ENCODE measurements at regions not wholly inside any gene's neighbourhood (a gene's known extent, or its start where the extent isn't known, plus 50 kb on each side); places are given as distances from the start of the nearest gene placed in this dataset.

DNA sequence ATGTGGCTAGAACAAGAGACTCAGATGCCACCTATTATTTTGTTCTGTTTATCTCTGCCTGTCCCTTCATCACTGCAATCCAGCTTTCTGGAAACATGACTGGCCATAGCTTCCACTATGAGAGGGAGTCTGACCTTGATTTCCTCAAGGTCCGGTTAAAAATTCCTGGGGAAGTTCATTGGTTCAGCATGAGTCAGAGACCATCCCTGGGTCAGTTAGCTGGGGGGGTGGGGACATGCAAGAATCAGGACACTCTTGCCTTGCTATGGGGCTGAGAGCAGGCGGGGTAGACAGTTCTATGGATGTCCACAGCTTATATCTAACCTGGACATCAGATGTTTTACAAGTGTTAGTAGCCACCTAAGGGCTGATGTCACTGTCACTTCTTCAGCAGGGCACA, 81.1 kb downstream of the TENT5C start:
- no peak overlapping the region for H3K4me2 ChIP-seq (ENCODE audit: insufficient read depth, low read length)
- H3K27me3 ChIP-seq (ENCODE audit: insufficient read depth, low read length, poor library complexity), result no peaks in the 10 kb centered on the region
- DNase-seq (no peak), ATAC-seq (ENCODE audit: insufficient read depth, low read depth) (no peak)
- TF ChIP-seq, protein P1, sequence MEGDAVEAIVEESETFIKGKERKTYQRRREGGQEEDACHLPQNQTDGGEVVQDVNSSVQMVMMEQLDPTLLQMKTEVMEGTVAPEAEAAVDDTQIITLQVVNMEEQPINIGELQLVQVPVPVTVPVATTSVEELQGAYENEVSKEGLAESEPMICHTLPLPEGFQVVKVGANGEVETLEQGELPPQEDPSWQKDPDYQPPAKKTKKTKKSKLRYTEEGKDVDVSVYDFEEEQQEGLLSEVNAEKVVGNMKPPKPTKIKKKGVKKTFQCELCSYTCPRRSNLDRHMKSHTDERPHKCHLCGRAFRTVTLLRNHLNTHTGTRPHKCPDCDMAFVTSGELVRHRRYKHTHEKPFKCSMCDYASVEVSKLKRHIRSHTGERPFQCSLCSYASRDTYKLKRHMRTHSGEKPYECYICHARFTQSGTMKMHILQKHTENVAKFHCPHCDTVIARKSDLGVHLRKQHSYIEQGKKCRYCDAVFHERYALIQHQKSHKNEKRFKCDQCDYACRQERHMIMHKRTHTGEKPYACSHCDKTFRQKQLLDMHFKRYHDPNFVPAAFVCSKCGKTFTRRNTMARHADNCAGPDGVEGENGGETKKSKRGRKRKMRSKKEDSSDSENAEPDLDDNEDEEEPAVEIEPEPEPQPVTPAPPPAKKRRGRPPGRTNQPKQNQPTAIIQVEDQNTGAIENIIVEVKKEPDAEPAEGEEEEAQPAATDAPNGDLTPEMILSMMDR (IDR thresholded peaks at IDR 0.05; ENCODE audit: borderline replicate concordance, extremely low read depth, low read length, poor library complexity, severe bottlenecking), result no peak
- TF ChIP-seq EZH2 (IDR thresholded peaks at IDR 0.05; ENCODE audit: borderline replicate concordance, low read depth, low read length, severe bottlenecking), result no peak
- H3K27ac ChIP-seq (ENCODE audit: low read length), result no peak overlapping the region
- H3K4me3 ChIP-seq (ENCODE audit: low read depth in 1 of 2, low read length in 2 of 2), result no peak overlapping the region
- H3K9ac ChIP-seq (ENCODE audit: low read depth, low read length), result no peak overlapping the region
- H2AFZ ChIP-seq (ENCODE audit: low read depth, low read length), result no peak overlapping the region
- H3K4me1 ChIP-seq (ENCODE audit: insufficient read depth, low read length), result no peaks in the 10 kb centered on the region
- H3K36me3 ChIP-seq (ENCODE audit: insufficient read depth, low read length), result no peaks in the 10 kb centered on the region
- no peaks in the 10 kb centered on the region for H4K20me1 ChIP-seq (ENCODE audit: insufficient read depth, low read length)
- H3K79me2 ChIP-seq (ENCODE audit: insufficient read depth, low read length), result no peaks in the 10 kb centered on the region
- H3K9me3 ChIP-seq (ENCODE audit: insufficient read depth, low read length, severe bottlenecking), result no peaks in the 10 kb centered on the region

DNA sequence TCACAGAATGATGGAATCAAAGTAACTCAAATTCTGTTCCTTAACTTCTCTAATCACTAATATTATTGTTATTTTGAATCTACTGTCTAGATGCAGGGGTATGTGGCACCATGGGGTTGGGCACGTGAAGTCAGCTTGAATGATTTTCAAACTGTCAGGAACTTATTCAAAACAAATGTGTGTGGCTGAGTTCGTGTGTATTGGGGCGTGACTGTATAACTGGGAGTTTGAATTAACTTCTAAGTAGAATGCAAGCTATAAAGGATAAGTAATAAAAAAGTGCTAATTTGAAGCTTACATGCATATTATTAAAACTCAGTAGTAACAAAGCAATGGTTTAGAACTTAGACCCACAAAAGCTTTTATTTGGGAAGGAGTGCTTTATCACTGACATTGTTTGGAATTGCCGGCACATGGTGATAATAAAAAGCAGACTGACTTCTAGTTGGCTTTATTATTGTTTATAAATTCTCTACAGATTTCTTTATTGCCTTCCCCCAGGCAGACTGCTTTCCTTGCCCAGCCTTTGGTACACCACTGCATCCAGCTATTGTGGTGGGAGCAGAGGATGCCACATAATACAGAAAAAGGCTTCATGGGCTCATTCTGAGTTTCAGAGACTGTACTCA, 84.3 kb downstream of the TENT5C start:
- Histone ChIP-seq H4K20me1 (ENCODE audit: insufficient read depth, low read length) (no peaks in the 10 kb centered on the region), H3K9me3 (ENCODE audit: insufficient read depth, low read length, severe bottlenecking) (no peaks in the 10 kb centered on the region), H3K27ac (ENCODE audit: low read length) (no peak overlapping the region), H3K4me1 (ENCODE audit: insufficient read depth, low read length) (peaks cover 15% of the 10 kb centered on the region), H3K4me2 (ENCODE audit: insufficient read depth, low read length) (no peak overlapping the region), H3K79me2 (ENCODE audit: insufficient read depth, low read length) (no peaks in the 10 kb centered on the region), H3K36me3 (ENCODE audit: insufficient read depth, low read length) (no peaks in the 10 kb centered on the region), H3K4me3 (ENCODE audit: low read depth in 1 of 2, low read length in 2 of 2) (no peak overlapping the region), H3K27me3 (ENCODE audit: insufficient read depth, low read length, poor library complexity) (no peaks in the 10 kb centered on the region), H2AFZ (ENCODE audit: low read depth, low read length) (no peak overlapping the region), H3K9ac (ENCODE audit: low read depth, low read length) (no peak overlapping the region)
- DNase-seq (no peak), ATAC-seq (ENCODE audit: insufficient read depth, low read depth) (no peak)
- TF ChIP-seq, protein P1 (IDR thresholded peaks at IDR 0.05; ENCODE audit: borderline replicate concordance, extremely low read depth, low read length, poor library complexity, severe bottlenecking), result no peak
- no peak for TF ChIP-seq EZH2 (IDR thresholded peaks at IDR 0.05; ENCODE audit: borderline replicate concordance, low read depth, low read length, severe bottlenecking)

DNA sequence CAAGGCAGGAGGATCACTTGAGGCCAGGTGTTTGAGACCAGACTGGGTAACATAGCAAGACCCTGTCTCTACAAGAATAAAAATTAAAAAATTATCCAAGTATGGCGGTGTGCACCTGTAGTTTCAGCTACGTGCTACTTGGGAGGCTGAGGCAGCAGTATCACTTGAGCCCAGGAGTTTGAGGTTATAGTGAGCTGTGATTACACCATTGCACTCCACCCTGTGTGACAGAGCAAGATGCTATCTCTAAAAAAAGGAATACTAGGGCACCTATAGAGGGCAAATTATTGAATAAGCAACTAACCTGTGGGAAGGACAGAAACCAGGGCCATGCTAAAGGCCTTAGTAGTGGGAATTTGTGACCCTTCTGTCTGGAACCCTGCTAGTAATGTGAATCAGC, 86.1 kb downstream of the TENT5C start:
- Histone ChIP-seq H3K79me2 (ENCODE audit: insufficient read depth, low read length) (no peaks in the 10 kb centered on the region), H3K9me3 (ENCODE audit: insufficient read depth, low read length, severe bottlenecking) (no peaks in the 10 kb centered on the region), H3K4me2 (ENCODE audit: insufficient read depth, low read length) (no peak overlapping the region), H4K20me1 (ENCODE audit: insufficient read depth, low read length) (no peaks in the 10 kb centered on the region), H3K27ac (ENCODE audit: low read length) (no peak overlapping the region), H3K4me3 (ENCODE audit: low read depth in 1 of 2, low read length in 2 of 2) (no peak overlapping the region), H3K9ac (ENCODE audit: low read depth, low read length) (no peak overlapping the region), H3K4me1 (ENCODE audit: insufficient read depth, low read length) (peaks cover 18% of the 10 kb centered on the region), H3K36me3 (ENCODE audit: insufficient read depth, low read length) (no peaks in the 10 kb centered on the region), H3K27me3 (ENCODE audit: insufficient read depth, low read length, poor library complexity) (no peaks in the 10 kb centered on the region), H2AFZ (ENCODE audit: low read depth, low read length) (no peak overlapping the region)
- no peak for ATAC-seq (ENCODE audit: insufficient read depth, low read depth)
- TF ChIP-seq EZH2 (IDR thresholded peaks at IDR 0.05; ENCODE audit: borderline replicate concordance, low read depth, low read length, severe bottlenecking), result no peak
- TF ChIP-seq, protein P1 (IDR thresholded peaks at IDR 0.05; ENCODE audit: borderline replicate concordance, extremely low read depth, low read length, poor library complexity, severe bottlenecking), result no peak
- DNase-seq, result no peak

Measured in DND-41 (cell line).